ENCODE measurements at regions not wholly inside any gene's neighbourhood (a gene's known extent, or its start where the extent isn't known, plus 50 kb on each side); places are given as distances from the start of the nearest gene placed in this dataset.
"Not testable (repeated sequence)": the region's sequence is repeated elsewhere in the genome, so short reads cannot be mapped to it uniquely, and the experiment has no call there.

DNA sequence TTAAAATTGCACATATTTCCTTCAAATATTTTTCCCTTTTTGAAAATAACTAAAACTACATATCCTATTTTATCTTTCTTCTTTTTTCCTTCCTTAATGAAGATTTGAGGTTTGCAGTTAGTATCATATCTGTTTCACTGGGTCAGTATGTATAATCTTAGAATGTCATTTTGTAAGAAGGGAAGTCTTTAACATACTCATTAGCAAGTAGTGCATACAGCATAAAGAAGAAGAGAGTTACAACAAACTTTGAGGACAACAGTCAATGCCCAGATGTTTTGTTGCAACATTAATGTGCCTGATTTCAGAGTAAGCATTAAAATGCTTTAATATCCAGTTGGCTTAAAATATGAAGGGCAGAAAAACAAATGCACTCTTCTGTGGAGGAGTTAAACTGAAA lies 176.9 kb upstream of the FBXO33 start:
- Histone ChIP-seq H3K36me3 (ENCODE audit: control insufficient read depth, insufficient read depth, low read length) (no peaks in the 10 kb centered on the region), H3K27me3 (replicated peaks; ENCODE audit: control insufficient read depth, insufficient read depth, low read length) (no peaks in the 10 kb centered on the region), H3K4me3 (replicated peaks; ENCODE audit: low read depth, low read length) (no peak overlapping the region)
- no peak for DNase-seq (ENCODE audit: extremely low read depth, insufficient read length)
- no peak for TF ChIP-seq CTCF (IDR thresholded peaks at IDR 0.05; ENCODE audit: insufficient read depth, low read length, poor library complexity, severe bottlenecking)

GRCh38 chr14:39607978-39608377 lies 175.7 kb upstream of the FBXO33 start:
- DNase-seq (ENCODE audit: extremely low read depth, insufficient read length): no peak
- Histone ChIP-seq H3K27me3 (replicated peaks; ENCODE audit: control insufficient read depth, insufficient read depth, low read length) (no peaks in the 10 kb centered on the region), H3K4me3 (replicated peaks; ENCODE audit: low read depth, low read length) (no peak overlapping the region), H3K36me3 (ENCODE audit: control insufficient read depth, insufficient read depth, low read length) (no peaks in the 10 kb centered on the region)
- no peak for TF ChIP-seq CTCF (IDR thresholded peaks at IDR 0.05; ENCODE audit: insufficient read depth, low read length, poor library complexity, severe bottlenecking)

DNA sequence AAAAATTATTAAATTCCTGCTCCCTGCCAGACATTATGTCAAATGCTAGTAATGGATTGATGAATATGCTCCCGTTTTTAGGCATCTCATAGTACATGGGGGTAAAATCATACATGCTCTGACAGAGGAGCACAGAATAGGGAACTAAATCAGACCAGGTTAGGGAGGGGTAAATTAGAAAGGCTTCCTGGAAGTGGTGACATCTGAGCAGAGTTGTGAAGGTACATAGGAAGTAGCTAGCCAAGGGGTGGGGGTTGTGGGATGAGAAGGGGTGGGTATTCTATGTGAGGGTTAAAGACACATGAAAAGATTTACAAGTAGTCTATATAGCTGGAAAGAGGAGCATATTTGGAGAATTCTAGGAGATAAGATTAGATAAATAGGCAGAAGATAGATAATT lies 171.7 kb upstream of the FBXO33 start:
- no peaks in the 10 kb centered on the region for H3K27me3 ChIP-seq (replicated peaks; ENCODE audit: control insufficient read depth, insufficient read depth, low read length)
- TF ChIP-seq CTCF (IDR thresholded peaks at IDR 0.05; ENCODE audit: insufficient read depth, low read length, poor library complexity, severe bottlenecking): no peak

GRCh38 chr14:39593377-39593776 lies 161.1 kb upstream of the FBXO33 start:
- DNase-seq (ENCODE audit: extremely low read depth, insufficient read length): no peak
- TF ChIP-seq CTCF (IDR thresholded peaks at IDR 0.05; ENCODE audit: insufficient read depth, low read length, poor library complexity, severe bottlenecking): no peak
- H3K36me3 ChIP-seq (ENCODE audit: control insufficient read depth, insufficient read depth, low read length): no peaks in the 10 kb centered on the region
- no peaks in the 10 kb centered on the region for H3K27me3 ChIP-seq (replicated peaks; ENCODE audit: control insufficient read depth, insufficient read depth, low read length)
- no peak overlapping the region for H3K4me3 ChIP-seq (replicated peaks; ENCODE audit: low read depth, low read length)

More for the DNA sequence above, 171.7 kb upstream of the FBXO33 start:
- Histone ChIP-seq H3K4me3 (replicated peaks; ENCODE audit: low read depth, low read length) (no peak overlapping the region), H3K36me3 (ENCODE audit: control insufficient read depth, insufficient read depth, low read length) (no peaks in the 10 kb centered on the region)
- no peak for DNase-seq (ENCODE audit: extremely low read depth, insufficient read length)

- H3K4me3 ChIP-seq (replicated peaks; ENCODE audit: low read depth, low read length): no peak overlapping the region
- no peak for DNase-seq (ENCODE audit: extremely low read depth, insufficient read length)
- no peaks in the 10 kb centered on the region for H3K27me3 ChIP-seq (replicated peaks; ENCODE audit: control insufficient read depth, insufficient read depth, low read length)
- H3K36me3 ChIP-seq (ENCODE audit: control insufficient read depth, insufficient read depth, low read length): no peaks in the 10 kb centered on the region
- no peak for TF ChIP-seq CTCF (IDR thresholded peaks at IDR 0.05; ENCODE audit: insufficient read depth, low read length, poor library complexity, severe bottlenecking)
Measured at GRCh38 chr14:39592116-39592789, 160.0 kb upstream of the FBXO33 start.

GRCh38 chr14:39589882-39590281 lies 157.6 kb upstream of the FBXO33 start:
- H3K36me3 ChIP-seq (ENCODE audit: control insufficient read depth, insufficient read depth, low read length); DNase-seq (ENCODE audit: extremely low read depth, insufficient read length); H3K27me3 ChIP-seq (replicated peaks; ENCODE audit: control insufficient read depth, insufficient read depth, low read length); H3K4me3 ChIP-seq (replicated peaks; ENCODE audit: low read depth, low read length): not testable (repeated sequence)

Data from GM06990 (cell line).